ENCODE measurements at regions not wholly inside any gene's neighbourhood (a gene's known extent, or its start where the extent isn't known, plus 50 kb on each side); places are given as distances from the start of the nearest gene placed in this dataset.
"Not testable (repeated sequence)": the region's sequence is repeated elsewhere in the genome, so short reads cannot be mapped to it uniquely, and the experiment has no call there.

GRCh38 chr18:11343096-11343495 lies 193.7 kb upstream of the PIEZO2 start:
- ChIA-PET CTCF (ENCODE audit: low intra/inter-chr PET ratio) (no interaction called here), POLR2A (no interaction called here)
- Histone ChIP-seq H3K9ac (ENCODE audit: insufficient read depth in 1 of 2, low read depth in 2 of 2, low read length in 2 of 2) (no peak overlapping the region), H2AFZ (ENCODE audit: low read depth, low read length) (no peak overlapping the region), H3K9me1 (ENCODE audit: control insufficient read depth, insufficient read depth, low read length) (no peaks in the 10 kb centered on the region), H3K4me3 (no peak overlapping the region), H3K4me2 (ENCODE audit: insufficient read depth, low read length) (no peak overlapping the region), H3K36me3 (ENCODE audit: control insufficient read depth, insufficient read depth, low read length) (no peaks in the 10 kb centered on the region), H3K9me3 (replicated peaks; ENCODE audit: control insufficient read depth, insufficient read depth, low read depth, low read length) (no peaks in the 10 kb centered on the region), H3K4me1 (replicated peaks in 1 of 2; ENCODE audit: control insufficient read depth in 2 of 2, insufficient read depth in 2 of 2, low read length in 2 of 2) (no peaks in the 10 kb centered on the region), H4K20me1 (replicated peaks; ENCODE audit: control insufficient read depth, insufficient read depth, low read length) (no peaks in the 10 kb centered on the region), H3K79me2 (ENCODE audit: control insufficient read depth, insufficient read depth, low read length) (no peaks in the 10 kb centered on the region), H3K27ac (ENCODE audit: extremely low read depth, low read depth, low read length) (no peak overlapping the region), H3K27me3 (ENCODE audit: control insufficient read depth in 2 of 2, insufficient read depth in 2 of 2, low read length in 2 of 2) (no peaks in the 10 kb centered on the region)
- DNase-seq (ENCODE audit: extremely low read depth in 1 of 4, low spot score in 3 of 4) = no peak
- no peak for FAIRE-seq
- in situ Hi-C loops (cut with MboI) (no loop called here), intact Hi-C loops (cut with micrococcal nuclease) (no loop called here)
- ATAC-seq = no peak
- WGBS (ENCODE audit: insufficient coverage, low coverage, missing lambda C conversion rate) = 4% methylated on average over 4 of the region's 4 CpGs
- no peak for TF ChIP-seq AFF4 (CRISPR knock-in tag; IDR thresholded peaks at IDR 0.05)
- TF ChIP-seq ZNF766 (CRISPR knock-in tag; conservative IDR thresholded peaks at IDR 0.05) = no peak
- BruUV-seq (replicated peaks) = no TSS peak

GRCh38 chr18:11342115-11342514 lies 192.7 kb upstream of the PIEZO2 start:
- FAIRE-seq; H3K4me1 ChIP-seq (replicated peaks in 1 of 2; ENCODE audit: control insufficient read depth in 2 of 2, insufficient read depth in 2 of 2, low read length in 2 of 2); intact Hi-C loops (cut with micrococcal nuclease); H4K20me1 ChIP-seq (replicated peaks; ENCODE audit: control insufficient read depth, insufficient read depth, low read length); BruUV-seq (replicated peaks); CTCF ChIA-PET (ENCODE audit: low intra/inter-chr PET ratio); H3K4me3 ChIP-seq; H3K9ac ChIP-seq (ENCODE audit: insufficient read depth in 1 of 2, low read depth in 2 of 2, low read length in 2 of 2); in situ Hi-C loops (cut with MboI); ATAC-seq; H3K36me3 ChIP-seq (ENCODE audit: control insufficient read depth, insufficient read depth, low read length); DNase-seq (ENCODE audit: extremely low read depth in 1 of 4, low spot score in 3 of 4); H2AFZ ChIP-seq (ENCODE audit: low read depth, low read length); H3K9me3 ChIP-seq (replicated peaks; ENCODE audit: control insufficient read depth, insufficient read depth, low read depth, low read length); H3K9me1 ChIP-seq (ENCODE audit: control insufficient read depth, insufficient read depth, low read length); H3K27me3 ChIP-seq (ENCODE audit: control insufficient read depth in 2 of 2, insufficient read depth in 2 of 2, low read length in 2 of 2); H3K27ac ChIP-seq (ENCODE audit: extremely low read depth, low read depth, low read length); POLR2A ChIA-PET; H3K4me2 ChIP-seq (ENCODE audit: insufficient read depth, low read length); H3K79me2 ChIP-seq (ENCODE audit: control insufficient read depth, insufficient read depth, low read length): not testable (repeated sequence)
- 3% methylated on average over 5 of the region's 5 CpGs for WGBS (ENCODE audit: insufficient coverage, low coverage, missing lambda C conversion rate)

Measured in K562 (cell line).